GM13976 (cell line): ENCODE measurements at regions not wholly inside any gene's neighbourhood (a gene's known extent, or its start where the extent isn't known, plus 50 kb on each side); places are given as distances from the start of the nearest gene placed in this dataset.

Experiments
- DNase-seq: peaks from one replicate; pipeline ENCODE4 v3.0.0; 2012; ENCODE audit warnings: low spot score
- CTCF ChIP-seq: IDR thresholded peaks from 2 replicates; pipeline ENCODE4 v1.5.1; 2012; ENCODE audit warnings: borderline replicate concordance, mild to moderate bottlenecking; ENCODE audit not compliant: insufficient read depth; ENCODE audit errors: extremely low read depth, missing control alignments, control extremely low read depth
- in situ Hi-C: fragments of 300-500 bp; cut with MboI; formaldehyde crosslinking; loops from one replicate; pipeline ENCODE4 v1.12.0; 2022; ENCODE audit warnings: low sequenced_read_pairs, mixed read lengths, inconsistent platforms; ENCODE audit not compliant: unreplicated experiment

GRCh38 chr10:120990831-120991230 is 139.7 kb downstream of the WDR11 start:
- DNase-seq, result no peak
- in situ Hi-C loops, result no loop called here
- no peak for TF ChIP-seq CTCF

GRCh38 chr10:120993089-120993488 is 141.9 kb downstream of the WDR11 start:
- in situ Hi-C loops, result no loop called here
- no peak for DNase-seq
- TF ChIP-seq CTCF, result no peak

GRCh38 chr10:120995768-120996167 is 144.6 kb downstream of the WDR11 start:
- no peak for DNase-seq
- in situ Hi-C loops, result no loop called here
- no peak for TF ChIP-seq CTCF

GRCh38 chr10:120996456-120997034 is 145.4 kb downstream of the WDR11 start:
- DNase-seq, result no peak
- in situ Hi-C loops, result no loop called here
- no peak for TF ChIP-seq CTCF

- no peak for TF ChIP-seq CTCF
- in situ Hi-C loops, result no loop called here
- no peak for DNase-seq
These were observed 146.2 kb downstream of the WDR11 start for GRCh38 chr10:120997313-120997712.

GRCh38 chr10:120997756-120998155 is 146.6 kb downstream of the WDR11 start:
- no peak for TF ChIP-seq CTCF
- DNase-seq, result no peak
- in situ Hi-C loops, result no loop called here

GRCh38 chr10:120998251-120998650 is 147.1 kb downstream of the WDR11 start:
- TF ChIP-seq CTCF, result no peak
- no peak for DNase-seq
- in situ Hi-C loops, result no loop called here
